ENCODE measurements at regions not wholly inside any gene's neighbourhood (a gene's known extent, or its start where the extent isn't known, plus 50 kb on each side); places are given as distances from the start of the nearest gene placed in this dataset.

DNA sequence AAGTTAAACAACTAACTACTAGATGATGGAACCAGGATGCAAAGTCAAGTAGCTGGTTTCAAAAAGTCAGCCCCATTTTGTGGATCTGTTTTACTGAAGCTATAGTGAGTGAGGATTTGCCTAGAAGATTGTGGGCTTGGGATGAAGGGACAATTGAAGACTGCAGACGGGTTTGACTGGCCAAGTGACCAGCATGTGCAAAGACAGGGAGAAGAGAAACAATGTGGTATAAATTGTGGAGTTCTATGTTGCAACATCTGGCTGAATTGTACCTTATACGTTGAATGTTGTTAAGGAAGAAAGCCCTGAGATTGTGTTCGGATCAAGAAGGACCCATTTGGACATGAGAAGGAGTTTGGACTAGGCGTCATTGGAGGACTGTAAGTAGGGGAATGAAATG is 101.8 kb downstream of the MAT2B start:
- no peak overlapping the region for H3K4me3 ChIP-seq (ENCODE audit: control insufficient read depth in 2 of 3, extremely low read depth in 1 of 3, insufficient read depth in 2 of 3, low read depth in 1 of 3, low read length in 3 of 3)
- H2AFZ ChIP-seq (ENCODE audit: control insufficient read depth, low read length), result no peak overlapping the region
- no peaks in the 10 kb centered on the region for H3K9me3 ChIP-seq (ENCODE audit: control insufficient read depth, low read depth, low read length)
- TF ChIP-seq, protein P1, sequence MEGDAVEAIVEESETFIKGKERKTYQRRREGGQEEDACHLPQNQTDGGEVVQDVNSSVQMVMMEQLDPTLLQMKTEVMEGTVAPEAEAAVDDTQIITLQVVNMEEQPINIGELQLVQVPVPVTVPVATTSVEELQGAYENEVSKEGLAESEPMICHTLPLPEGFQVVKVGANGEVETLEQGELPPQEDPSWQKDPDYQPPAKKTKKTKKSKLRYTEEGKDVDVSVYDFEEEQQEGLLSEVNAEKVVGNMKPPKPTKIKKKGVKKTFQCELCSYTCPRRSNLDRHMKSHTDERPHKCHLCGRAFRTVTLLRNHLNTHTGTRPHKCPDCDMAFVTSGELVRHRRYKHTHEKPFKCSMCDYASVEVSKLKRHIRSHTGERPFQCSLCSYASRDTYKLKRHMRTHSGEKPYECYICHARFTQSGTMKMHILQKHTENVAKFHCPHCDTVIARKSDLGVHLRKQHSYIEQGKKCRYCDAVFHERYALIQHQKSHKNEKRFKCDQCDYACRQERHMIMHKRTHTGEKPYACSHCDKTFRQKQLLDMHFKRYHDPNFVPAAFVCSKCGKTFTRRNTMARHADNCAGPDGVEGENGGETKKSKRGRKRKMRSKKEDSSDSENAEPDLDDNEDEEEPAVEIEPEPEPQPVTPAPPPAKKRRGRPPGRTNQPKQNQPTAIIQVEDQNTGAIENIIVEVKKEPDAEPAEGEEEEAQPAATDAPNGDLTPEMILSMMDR (optimal IDR thresholded peaks at IDR 0.05 in 1 of 3, IDR thresholded peaks at IDR 0.05 in 1 of 3, conservative IDR thresholded peaks at IDR 0.05 in 1 of 3; ENCODE audit: extremely low read depth in 1 of 3, insufficient read depth in 2 of 3, low read length in 3 of 3), result no peak
- TF ChIP-seq EZH2 (IDR thresholded peaks at IDR 0.05; ENCODE audit: low read length), result no peak
- no peak for FAIRE-seq
- H3K27me3 ChIP-seq (ENCODE audit: control insufficient read depth, extremely low read depth, insufficient read depth, low read length), result no peaks in the 10 kb centered on the region
- H3K9ac ChIP-seq (ENCODE audit: control insufficient read depth, extremely low read depth, insufficient read depth, low read length), result no peak overlapping the region
- dilution Hi-C loops (cut with MboI; ENCODE audit: extremely low pct_ligation_motif_present, low sequenced_read_pairs), result no loop called here
- no peak for DNase-seq (ENCODE audit: low read depth, low spot score)
- H3K4me1 ChIP-seq (ENCODE audit: control insufficient read depth, extremely low read depth, insufficient read depth, low read length), result no peaks in the 10 kb centered on the region
- H3K36me3 ChIP-seq (ENCODE audit: control insufficient read depth in 2 of 2, extremely low read depth in 1 of 2, insufficient read depth in 2 of 2, low read length in 2 of 2), result no peaks in the 10 kb centered on the region
- H3K79me2 ChIP-seq (ENCODE audit: control insufficient read depth, insufficient read depth, low read length), result no peaks in the 10 kb centered on the region
- H3K4me2 ChIP-seq (ENCODE audit: control insufficient read depth, extremely low read depth, insufficient read depth, low read depth, low read length), result no peak overlapping the region
- no peaks in the 10 kb centered on the region for H4K20me1 ChIP-seq (ENCODE audit: control insufficient read depth, extremely low read depth, insufficient read depth, low read length)
- H3K27ac ChIP-seq (ENCODE audit: control insufficient read depth, insufficient read depth, low read length), result no peak overlapping the region
- no peaks in the 10 kb centered on the region for H3K9me1 ChIP-seq (ENCODE audit: control insufficient read depth, extremely low read depth, insufficient read depth, low read length)

DNA sequence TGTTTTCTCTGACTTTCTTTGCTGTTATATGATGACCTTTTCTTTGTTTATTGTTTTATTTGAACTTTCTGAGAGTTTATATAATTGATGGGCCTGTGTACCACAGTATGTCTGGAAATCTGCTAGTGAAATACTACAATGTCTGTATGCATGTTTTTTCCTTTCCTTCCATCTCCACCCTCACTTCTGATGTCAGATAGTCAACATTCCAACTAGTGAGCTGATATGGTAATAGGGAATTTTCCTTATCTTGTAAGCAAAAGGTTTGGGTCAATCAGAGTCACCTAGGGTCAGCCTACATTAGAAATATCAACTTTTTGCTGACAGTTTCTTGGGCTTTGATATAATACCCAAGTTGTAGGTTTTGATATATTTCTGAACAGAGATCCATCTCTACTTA is 103.2 kb downstream of the MAT2B start:
- H4K20me1 ChIP-seq (ENCODE audit: control insufficient read depth, extremely low read depth, insufficient read depth, low read length), result no peaks in the 10 kb centered on the region
- H3K4me3 ChIP-seq (ENCODE audit: control insufficient read depth in 2 of 3, extremely low read depth in 1 of 3, insufficient read depth in 2 of 3, low read depth in 1 of 3, low read length in 3 of 3), result no peak overlapping the region
- H3K9ac ChIP-seq (ENCODE audit: control insufficient read depth, extremely low read depth, insufficient read depth, low read length), result no peak overlapping the region
- no peaks in the 10 kb centered on the region for H3K9me1 ChIP-seq (ENCODE audit: control insufficient read depth, extremely low read depth, insufficient read depth, low read length)
- H3K27ac ChIP-seq (ENCODE audit: control insufficient read depth, insufficient read depth, low read length), result no peak overlapping the region
- no peak overlapping the region for H3K4me2 ChIP-seq (ENCODE audit: control insufficient read depth, extremely low read depth, insufficient read depth, low read depth, low read length)
- FAIRE-seq (no peak), DNase-seq (ENCODE audit: low read depth, low spot score) (no peak)
- H3K27me3 ChIP-seq (ENCODE audit: control insufficient read depth, extremely low read depth, insufficient read depth, low read length), result no peaks in the 10 kb centered on the region
- no peaks in the 10 kb centered on the region for H3K9me3 ChIP-seq (ENCODE audit: control insufficient read depth, low read depth, low read length)
- dilution Hi-C loops (cut with MboI; ENCODE audit: extremely low pct_ligation_motif_present, low sequenced_read_pairs), result no loop called here
- H2AFZ ChIP-seq (ENCODE audit: control insufficient read depth, low read length), result no peak overlapping the region
- H3K4me1 ChIP-seq (ENCODE audit: control insufficient read depth, extremely low read depth, insufficient read depth, low read length), result no peaks in the 10 kb centered on the region
- TF ChIP-seq, protein P1 (optimal IDR thresholded peaks at IDR 0.05 in 1 of 3, IDR thresholded peaks at IDR 0.05 in 1 of 3, conservative IDR thresholded peaks at IDR 0.05 in 1 of 3; ENCODE audit: extremely low read depth in 1 of 3, insufficient read depth in 2 of 3, low read length in 3 of 3), result no peak
- no peaks in the 10 kb centered on the region for H3K79me2 ChIP-seq (ENCODE audit: control insufficient read depth, insufficient read depth, low read length)
- H3K36me3 ChIP-seq (ENCODE audit: control insufficient read depth in 2 of 2, extremely low read depth in 1 of 2, insufficient read depth in 2 of 2, low read length in 2 of 2), result no peaks in the 10 kb centered on the region

Data from keratinocyte (primary cell).